H1 (cell line): ENCODE measurements at regions not wholly inside any gene's neighbourhood (a gene's known extent, or its start where the extent isn't known, plus 50 kb on each side); places are given as distances from the start of the nearest gene placed in this dataset.

Source experiments
- CTCF ChIA-PET: fragments of 300-600 bp; sonication (Branson Sonifier 250); formaldehyde crosslinking; loops from one replicate; lab custom pipeline; 2021; ENCODE audit not compliant: partially characterized antibody; lab: Charles Lee
- POLR2A ChIA-PET: fragments of 300-600 bp; sonication (Branson Sonifier 250); formaldehyde crosslinking; loops from one replicate; lab custom pipeline; 2021; ENCODE audit warnings: inconsistent platforms; ENCODE audit not compliant: partially characterized antibody; lab: Charles Lee
- DNase-seq, 2 experiments: peaks; one replicate each; pipeline versions ENCODE4 v3.0.0 to v3.0.0-alpha.2; 2010 to 2022; ENCODE audit warnings: low spot score in 2 of 2, low read depth in 1 of 2, mixed read lengths in 1 of 2
- FAIRE-seq: peaks from 2 replicates; lab custom pipeline; 2011; peaks lifted over from hg19 to GRCh38; lab: Jason Lieb, UNC
- H2AFZ ChIP-seq: 2 replicates; pipeline ENCODE4 v1.8.1; 2012; ENCODE audit warnings: low read length, inconsistent platforms
- H2AK5ac ChIP-seq: 2 replicates; pipeline ENCODE4 v1.6.1; 2013; ENCODE audit warnings: low read depth, low read length
- H2BK120ac ChIP-seq: replicated peaks from 2 replicates; pipeline ENCODE3; 2013; ENCODE audit warnings: low read depth, low read length, inconsistent platforms
- H2BK12ac ChIP-seq: 2 replicates; pipeline ENCODE4 v1.6.1; 2013; ENCODE audit warnings: low read depth, low read length
- H2BK15ac ChIP-seq: 2 replicates; pipeline ENCODE4 v1.6.1; 2013; ENCODE audit warnings: low read length
- H2BK20ac ChIP-seq: 2 replicates; pipeline ENCODE4 v1.6.1; 2013; ENCODE audit warnings: low read length
- H2BK5ac ChIP-seq: 2 replicates; pipeline ENCODE4 v1.6.1; 2013; ENCODE audit warnings: low read depth, low read length
- H3K14ac ChIP-seq: 2 replicates; pipeline ENCODE4 v1.6.1; 2013; ENCODE audit warnings: inconsistent platforms; ENCODE audit not compliant: insufficient read length
- H3K18ac ChIP-seq: 2 replicates; pipeline ENCODE4 v1.6.1; 2013; ENCODE audit warnings: low read length; ENCODE audit errors: extremely low read depth
- H3K23ac ChIP-seq: 2 replicates; pipeline ENCODE4 v1.6.1; 2013; ENCODE audit warnings: inconsistent platforms; ENCODE audit not compliant: insufficient read length
- H3K23me2 ChIP-seq: 2 replicates; pipeline ENCODE4 v1.6.1; 2013; ENCODE audit warnings: low read depth, low read length
- H3K27ac ChIP-seq: 2 replicates; pipeline ENCODE4 v1.6.1; 2011; ENCODE audit warnings: low read depth, low read length, inconsistent platforms
- H3K27me3 ChIP-seq, 4 experiments: replicated peaks in 1 of 4; 1 replicate in 1 of 4; 2 replicates in 3 of 4; pipeline versions ENCODE4 v1.6.1 to v1.8.1; 2011 to 2013; ENCODE audit warnings: low read length in 3 of 4, mild to moderate bottlenecking in 3 of 4, inconsistent platforms in 2 of 4, mixed read lengths in 2 of 4, moderate library complexity in 1 of 4; ENCODE audit not compliant: control insufficient read depth in 3 of 4, insufficient read depth in 3 of 4; ENCODE audit errors: extremely low read depth in 1 of 4
- H3K36me3 ChIP-seq, 4 experiments: 2 replicates each; pipeline versions ENCODE4 v1.6.1 to v1.8.1; 2011 to 2013; ENCODE audit warnings: mild to moderate bottlenecking in 4 of 4, low read length in 3 of 4, moderate library complexity in 2 of 4, control low read depth in 1 of 4, inconsistent platforms in 1 of 4; ENCODE audit not compliant: insufficient read depth in 4 of 4, control insufficient read depth in 2 of 4
- H3K4ac ChIP-seq: replicated peaks from 2 replicates; pipeline ENCODE3; 2013; ENCODE audit warnings: low read length, low read depth, mixed read lengths, inconsistent platforms; ENCODE audit not compliant: insufficient read length
- H3K4me1 ChIP-seq, 4 experiments: replicated peaks in 1 of 4; 1 replicate in 1 of 4; 2 replicates in 3 of 4; pipeline versions ENCODE4 v1.6.1 to v1.8.1; 2011 to 2013; ENCODE audit warnings: low read length in 3 of 4, inconsistent platforms in 2 of 4, mixed read lengths in 1 of 4; ENCODE audit not compliant: insufficient read depth in 4 of 4, control insufficient read depth in 3 of 4
- H3K4me2 ChIP-seq, 2 experiments: 2 replicates each; pipeline versions ENCODE4 v1.6.1 to v1.8.1; 2011 to 2013; ENCODE audit warnings: low read depth in 2 of 2, low read length in 2 of 2, control low read depth in 1 of 2, inconsistent platforms in 1 of 2, mild to moderate bottlenecking in 1 of 2; ENCODE audit not compliant: insufficient read depth in 1 of 2
- H3K4me3 ChIP-seq, 4 experiments: fragments of 200-600, 300-600 bp in 1 of 4; sonication (generic), shearing (Covaris generic), sonication (Bioruptor Twin) in 1 of 4; 2 replicates each; pipeline versions ENCODE4 v1.5.1 to v1.8.1; 2011 to 2016; ENCODE audit warnings: low read length in 4 of 4, low read depth in 3 of 4, control low read depth in 2 of 4, inconsistent platforms in 2 of 4, mild to moderate bottlenecking in 2 of 4, mixed read lengths in 1 of 4, moderate library complexity in 1 of 4; ENCODE audit not compliant: insufficient read depth in 2 of 4; ENCODE audit errors: extremely low read depth in 1 of 4
- H3K56ac ChIP-seq: replicated peaks from 2 replicates; pipeline ENCODE3; 2013; ENCODE audit warnings: low read depth, mild to moderate bottlenecking, mixed read lengths, low read length, inconsistent platforms; ENCODE audit not compliant: insufficient read length
- H3K79me1 ChIP-seq: 2 replicates; pipeline ENCODE4 v1.6.1; 2013; ENCODE audit warnings: low read depth, low read length, control low read depth
- H3K79me2 ChIP-seq, 2 experiments: 2 replicates each; pipeline versions ENCODE4 v1.6.1 to v1.8.1; 2012 to 2013; ENCODE audit warnings: low read length in 2 of 2, mild to moderate bottlenecking in 2 of 2, inconsistent platforms in 1 of 2; ENCODE audit not compliant: insufficient read depth in 2 of 2, control insufficient read depth in 1 of 2
- H3K9ac ChIP-seq, 4 experiments: replicated peaks in 1 of 4; 1 replicate in 1 of 4; 2 replicates in 3 of 4; pipeline versions ENCODE4 v1.6.1 to v1.8.1; 2011 to 2013; ENCODE audit warnings: low read depth in 3 of 4, low read length in 3 of 4, control low read depth in 2 of 4, mild to moderate bottlenecking in 2 of 4, moderate library complexity in 2 of 4, inconsistent platforms in 1 of 4; ENCODE audit errors: extremely low read depth in 1 of 4
- H3K9me3 ChIP-seq, 2 experiments: 2 replicates each; pipeline versions ENCODE4 v1.6.1 to v1.8.1; 2012 to 2013; ENCODE audit warnings: mild to moderate bottlenecking in 2 of 2, moderate library complexity in 2 of 2, control low read depth in 1 of 2, inconsistent platforms in 1 of 2, low read depth in 1 of 2, low read length in 1 of 2, mixed read lengths in 1 of 2; ENCODE audit not compliant: insufficient read depth in 2 of 2
- H4K20me1 ChIP-seq, 2 experiments: replicated peaks in 1 of 2; 2 replicates each; pipeline versions ENCODE3 to v1.8.1; 2011 to 2013; ENCODE audit warnings: inconsistent platforms in 2 of 2, low read length in 2 of 2, mild to moderate bottlenecking in 1 of 2; ENCODE audit not compliant: insufficient read depth in 2 of 2, control insufficient read depth in 1 of 2
- H4K5ac ChIP-seq: 2 replicates; pipeline ENCODE4 v1.6.1; 2013; ENCODE audit warnings: low read length, low read depth, mixed read lengths, inconsistent platforms; ENCODE audit not compliant: insufficient read length
- H4K8ac ChIP-seq: 2 replicates; pipeline ENCODE4 v1.8.0; 2013; ENCODE audit warnings: mild to moderate bottlenecking, moderate library complexity, low read length, inconsistent platforms; ENCODE audit not compliant: insufficient read depth; ENCODE audit errors: extremely low read depth
- H4K91ac ChIP-seq: replicated peaks from 2 replicates; pipeline ENCODE3; 2013; ENCODE audit warnings: low read length, mixed read lengths, inconsistent platforms; ENCODE audit not compliant: insufficient read length
- CBX5 ChIP-seq: fragments of 300-800, 300-1000 bp; sonication (generic); IDR thresholded peaks from 2 replicates; pipeline ENCODE4 v1.7.1; 2016; ENCODE audit warnings: antibody characterized with exemption, low read length, low read depth
- CEBPB ChIP-seq: IDR thresholded peaks from 2 replicates; pipeline ENCODE4 v1.6.1; 2012; ENCODE audit warnings: low read depth, low read length
- CREB1 ChIP-seq: IDR thresholded peaks from 2 replicates; pipeline ENCODE4 v1.6.1; 2012; ENCODE audit warnings: inconsistent platforms
- JUND ChIP-seq: IDR thresholded peaks from 2 replicates; pipeline ENCODE4 v1.6.1; 2011; ENCODE audit warnings: mild to moderate bottlenecking, improper control_type of control experiment, low read length
- MAFK ChIP-seq: IDR thresholded peaks from 2 replicates; pipeline ENCODE4 v1.6.1; 2012; ENCODE audit warnings: low read depth, mild to moderate bottlenecking, improper control_type of control experiment, low read length
- NANOG ChIP-seq: IDR thresholded peaks from 2 replicates; pipeline ENCODE4 v1.6.1; 2011; ENCODE audit warnings: low read length, low read depth, mild to moderate bottlenecking, inconsistent platforms; ENCODE audit not compliant: insufficient read depth, poor library complexity, severe bottlenecking
- SP1 ChIP-seq: IDR thresholded peaks from 2 replicates; pipeline ENCODE4 v1.6.1; 2011; ENCODE audit warnings: low read depth, low read length
- TEAD4 ChIP-seq: IDR thresholded peaks from 2 replicates; pipeline ENCODE4 v1.6.1; 2012; ENCODE audit warnings: low read depth, low read length, inconsistent platforms, mixed read lengths
- WGBS, 2 experiments: shearing (Covaris generic) in 1 of 2; methylation state at CpG; one replicate each; pipeline versions ENCODE4 v1.1.6 to v1.1.7; 2013 to 2015; ENCODE audit warnings: low lambda C conversion rate in 2 of 2, mixed read lengths in 2 of 2, inconsistent platforms in 1 of 2, low coverage in 1 of 2, missing lambda C conversion rate in 1 of 2; ENCODE audit not compliant: insufficient replicate concordance in 2 of 2, insufficient coverage in 1 of 2, insufficient read length in 1 of 2; ENCODE audit errors: extremely low coverage in 1 of 2, missing lambda C conversion rate in 1 of 2; 5-methylcytosine and 5-hydroxymethylcytosine counted together

GRCh38 chr3:106616556-106616955 lies 747.7 kb upstream of the CBLB start:
- H2AK5ac ChIP-seq: no peak overlapping the region
- no peaks in the 10 kb centered on the region for H3K27me3 ChIP-seq
- TF ChIP-seq CEBPB: no peak
- no peak for TF ChIP-seq SP1
- TF ChIP-seq CREB1: no peak
- TF ChIP-seq MAFK: no peak
- TF ChIP-seq TEAD4: no peak
- no peak for TF ChIP-seq JUND
- TF ChIP-seq CBX5: no peak
- no peak for TF ChIP-seq NANOG
- peaks cover 3% of the 10 kb centered on the region in 2 experiments; a peak in 2 of 4 replicates for H3K9me3 ChIP-seq
- WGBS, 2 experiments: 82% methylated on average over 3 of the region's 3 CpGs; no CpG with 5 or more reads in 1 of the 2 experiments
- H3K79me1 ChIP-seq: no peaks in the 10 kb centered on the region
- H3K4me1 ChIP-seq: no peaks in the 10 kb centered on the region; a peak in 1 of 7 replicates
- H4K5ac ChIP-seq: no peak overlapping the region
- H2BK120ac ChIP-seq: no peak overlapping the region
- no peak overlapping the region for H2BK15ac ChIP-seq
- no peak overlapping the region for H3K23ac ChIP-seq
- H2BK20ac ChIP-seq: no peak overlapping the region
- H3K9ac ChIP-seq: no peak overlapping the region
- no peak overlapping the region for H4K8ac ChIP-seq
- H3K27ac ChIP-seq: no peak overlapping the region
- H3K56ac ChIP-seq: no peak overlapping the region
- DNase-seq: no peak
- H3K4ac ChIP-seq: no peak overlapping the region
- FAIRE-seq: no peak
- no peak overlapping the region for H2BK12ac ChIP-seq
- H3K23me2 ChIP-seq: no peaks in the 10 kb centered on the region
- H4K20me1 ChIP-seq: no peaks in the 10 kb centered on the region
- peak overlapping the region; percentile 24; the same call in 1 of the 2 replicates for H2AFZ ChIP-seq
- H3K79me2 ChIP-seq: no peaks in the 10 kb centered on the region
- no peak overlapping the region for H3K4me2 ChIP-seq
- no peak overlapping the region for H4K91ac ChIP-seq
- H2BK5ac ChIP-seq: no peak overlapping the region
- no peaks in the 10 kb centered on the region; a peak in 1 of 8 replicates for H3K36me3 ChIP-seq
- CTCF ChIA-PET: interaction anchor here (0.7 to 4.1 kb wide), 2 partner anchors 10 to 448 kb away, joined by 3 to 12 read pairs; no protein-coding TSS in a partner anchor
- H3K18ac ChIP-seq: no peak overlapping the region
- POLR2A ChIA-PET: no interaction called here
- H3K4me3 ChIP-seq: no peak overlapping the region
- no peak overlapping the region for H3K14ac ChIP-seq
